ENCODE measurements at regions not wholly inside any gene's neighbourhood (a gene's known extent, or its start where the extent isn't known, plus 50 kb on each side); places are given as distances from the start of the nearest gene placed in this dataset.

- H3K27me3 Mint-ChIP-seq (ENCODE audit: low read depth) = no peaks in the 10 kb centered on the region
- H3K27ac Mint-ChIP-seq = no peak overlapping the region
- peaks cover 8% of the 10 kb centered on the region for H3K9me3 Mint-ChIP-seq
- no peaks in the 10 kb centered on the region for H3K4me1 Mint-ChIP-seq (ENCODE audit: low read depth)
- no peaks in the 10 kb centered on the region for H3K36me3 Mint-ChIP-seq (ENCODE audit: low read depth)
- no peak overlapping the region for H3K4me3 Mint-ChIP-seq
Measured at GRCh38 chr2:51734115-51734514, 702.2 kb upstream of the NRXN1 start.

- no peaks in the 10 kb centered on the region for H3K36me3 Mint-ChIP-seq (ENCODE audit: low read depth)
- H3K27me3 Mint-ChIP-seq (ENCODE audit: low read depth) = no peaks in the 10 kb centered on the region
- peaks cover 4% of the 10 kb centered on the region for H3K9me3 Mint-ChIP-seq
- H3K4me1 Mint-ChIP-seq (ENCODE audit: low read depth) = no peaks in the 10 kb centered on the region
- H3K27ac Mint-ChIP-seq = no peak overlapping the region
- H3K4me3 Mint-ChIP-seq = no peak overlapping the region
Measured at GRCh38 chr2:51723691-51724090, 691.8 kb upstream of the NRXN1 start.

GRCh38 chr2:51722311-51722710 is 690.4 kb upstream of the NRXN1 start:
- H3K27me3 Mint-ChIP-seq (ENCODE audit: low read depth) = no peaks in the 10 kb centered on the region
- H3K4me1 Mint-ChIP-seq (ENCODE audit: low read depth) = no peaks in the 10 kb centered on the region
- H3K4me3 Mint-ChIP-seq = no peak overlapping the region
- no peaks in the 10 kb centered on the region for H3K36me3 Mint-ChIP-seq (ENCODE audit: low read depth)
- no peak overlapping the region for H3K27ac Mint-ChIP-seq
- H3K9me3 Mint-ChIP-seq = peaks cover 4% of the 10 kb centered on the region

DNA sequence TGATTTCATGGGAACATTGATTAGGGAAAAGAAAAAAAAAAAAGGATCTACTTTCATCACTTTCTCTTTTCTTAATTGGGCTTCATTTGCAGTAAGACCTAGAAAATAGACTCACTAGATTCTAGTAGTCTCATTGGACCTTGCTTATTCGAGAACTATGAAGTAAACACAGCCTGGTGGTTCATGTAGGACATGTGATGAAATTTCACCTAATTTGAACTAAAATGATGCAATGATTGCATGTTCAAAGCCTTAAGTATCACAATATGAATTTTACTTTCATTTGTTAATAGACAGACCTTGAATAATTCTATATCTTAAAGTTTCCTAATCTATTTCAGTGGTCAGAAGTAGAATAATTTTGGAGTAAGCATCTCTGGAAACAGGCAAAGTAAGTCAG is 688.9 kb upstream of the NRXN1 start:
- H3K27me3 Mint-ChIP-seq (ENCODE audit: low read depth) = no peaks in the 10 kb centered on the region
- H3K36me3 Mint-ChIP-seq (ENCODE audit: low read depth) = no peaks in the 10 kb centered on the region
- H3K9me3 Mint-ChIP-seq = peaks cover 6% of the 10 kb centered on the region
- H3K27ac Mint-ChIP-seq = no peak overlapping the region
- no peaks in the 10 kb centered on the region for H3K4me1 Mint-ChIP-seq (ENCODE audit: low read depth)
- no peak overlapping the region for H3K4me3 Mint-ChIP-seq

- no peaks in the 10 kb centered on the region for H3K4me1 Mint-ChIP-seq (ENCODE audit: low read depth)
- H3K4me3 Mint-ChIP-seq = no peak overlapping the region
- H3K9me3 Mint-ChIP-seq = peaks cover 21% of the 10 kb centered on the region
- H3K27ac Mint-ChIP-seq = no peak overlapping the region
- H3K36me3 Mint-ChIP-seq (ENCODE audit: low read depth) = no peaks in the 10 kb centered on the region
- no peaks in the 10 kb centered on the region for H3K27me3 Mint-ChIP-seq (ENCODE audit: low read depth)
Measured at GRCh38 chr2:51718881-51719280, 686.9 kb upstream of the NRXN1 start.

- Mint-ChIP-seq H3K9me3 (peaks cover 27% of the 10 kb centered on the region), H3K4me1 (ENCODE audit: low read depth) (no peaks in the 10 kb centered on the region), H3K4me3 (no peak overlapping the region), H3K27me3 (ENCODE audit: low read depth) (no peaks in the 10 kb centered on the region), H3K27ac (no peak overlapping the region), H3K36me3 (ENCODE audit: low read depth) (no peaks in the 10 kb centered on the region)
Measured at GRCh38 chr2:51717312-51717711, 685.4 kb upstream of the NRXN1 start.

DNA sequence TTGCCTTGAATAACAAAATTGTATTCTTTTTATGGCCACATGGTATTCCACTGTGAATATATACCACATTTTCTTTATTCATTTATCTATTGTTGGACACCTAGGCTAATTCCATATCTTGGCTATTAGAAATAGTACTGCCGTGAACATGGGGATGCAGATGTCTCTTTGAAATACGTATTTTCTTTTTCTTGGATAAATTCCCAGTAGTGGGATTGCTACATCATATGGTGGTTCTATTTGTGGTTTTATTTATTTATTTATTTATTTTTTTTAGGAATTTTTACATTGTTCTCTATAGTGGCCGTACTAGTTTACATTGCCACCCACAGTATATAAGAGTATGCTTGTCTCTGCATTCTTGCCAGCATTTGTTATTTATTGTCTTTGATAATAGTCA is 679.8 kb upstream of the NRXN1 start:
- Mint-ChIP-seq H3K4me1 (ENCODE audit: low read depth) (no peaks in the 10 kb centered on the region), H3K9me3 (peaks cover 34% of the 10 kb centered on the region), H3K36me3 (ENCODE audit: low read depth) (no peaks in the 10 kb centered on the region), H3K27me3 (ENCODE audit: low read depth) (no peaks in the 10 kb centered on the region), H3K27ac (no peak overlapping the region), H3K4me3 (no peak overlapping the region)

- Mint-ChIP-seq H3K27ac (no peak overlapping the region), H3K4me3 (no peak overlapping the region), H3K27me3 (ENCODE audit: low read depth) (no peaks in the 10 kb centered on the region), H3K9me3 (peaks cover 31% of the 10 kb centered on the region), H3K36me3 (ENCODE audit: low read depth) (no peaks in the 10 kb centered on the region), H3K4me1 (ENCODE audit: low read depth) (no peaks in the 10 kb centered on the region)
Measured at GRCh38 chr2:51710222-51710621, 678.3 kb upstream of the NRXN1 start.

DNA sequence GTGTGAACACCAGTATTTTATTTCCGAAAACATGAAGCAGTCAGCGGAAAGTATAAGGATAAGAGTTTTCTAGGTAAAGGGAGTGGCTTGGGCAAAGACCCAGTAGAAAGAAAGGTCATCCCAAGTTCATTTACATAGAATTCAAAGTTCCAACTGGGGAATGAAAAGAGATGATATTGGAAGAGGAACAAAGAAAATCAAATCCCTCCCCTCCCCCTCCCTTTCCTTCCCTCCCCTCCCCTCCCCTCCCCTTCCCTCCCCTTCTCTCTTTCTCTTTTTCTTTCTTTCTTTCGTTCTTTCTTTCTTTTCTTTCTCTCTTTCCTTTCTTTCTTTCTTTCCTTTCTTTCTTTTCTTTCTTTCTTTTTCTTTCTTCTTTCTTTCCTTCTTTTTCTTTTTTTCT is 675.7 kb upstream of the NRXN1 start:
- Mint-ChIP-seq H3K27me3 (ENCODE audit: low read depth) (no peaks in the 10 kb centered on the region), H3K27ac (no peak overlapping the region), H3K4me1 (ENCODE audit: low read depth) (no peaks in the 10 kb centered on the region), H3K4me3 (no peak overlapping the region), H3K9me3 (peaks cover 16% of the 10 kb centered on the region), H3K36me3 (ENCODE audit: low read depth) (no peaks in the 10 kb centered on the region)

GRCh38 chr2:51706220-51706619 is 674.3 kb upstream of the NRXN1 start:
- no peaks in the 10 kb centered on the region for H3K27me3 Mint-ChIP-seq (ENCODE audit: low read depth)
- peaks cover 16% of the 10 kb centered on the region for H3K9me3 Mint-ChIP-seq
- H3K27ac Mint-ChIP-seq = no peak overlapping the region
- no peaks in the 10 kb centered on the region for H3K4me1 Mint-ChIP-seq (ENCODE audit: low read depth)
- H3K4me3 Mint-ChIP-seq = no peak overlapping the region
- no peaks in the 10 kb centered on the region for H3K36me3 Mint-ChIP-seq (ENCODE audit: low read depth)

DNA sequence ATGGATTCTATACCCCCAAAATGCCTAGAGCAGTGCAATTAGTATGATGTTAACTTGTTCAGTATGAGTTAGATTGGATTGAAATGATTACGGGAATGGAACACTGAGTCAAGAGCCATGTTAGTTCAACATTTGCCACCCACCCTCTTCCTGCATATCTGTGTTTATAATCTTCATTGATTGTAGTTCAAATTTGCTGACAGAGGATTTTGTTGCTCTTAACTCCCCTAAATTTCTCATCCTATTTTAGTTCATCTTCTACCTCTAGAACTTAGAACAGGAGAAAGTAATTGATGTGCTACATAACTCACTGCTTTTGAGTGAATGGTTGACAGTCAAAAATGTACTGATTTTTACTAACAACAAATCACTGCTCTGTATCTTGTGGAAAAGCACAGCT is 673.5 kb upstream of the NRXN1 start:
- no peaks in the 10 kb centered on the region for H3K36me3 Mint-ChIP-seq (ENCODE audit: low read depth)
- no peak overlapping the region for H3K27ac Mint-ChIP-seq
- H3K4me1 Mint-ChIP-seq (ENCODE audit: low read depth) = no peaks in the 10 kb centered on the region
- H3K27me3 Mint-ChIP-seq (ENCODE audit: low read depth) = no peaks in the 10 kb centered on the region
- peaks cover 16% of the 10 kb centered on the region for H3K9me3 Mint-ChIP-seq
- no peak overlapping the region for H3K4me3 Mint-ChIP-seq

GRCh38 chr2:51698021-51698420 is 666.1 kb upstream of the NRXN1 start:
- no peaks in the 10 kb centered on the region for H3K4me1 Mint-ChIP-seq (ENCODE audit: low read depth)
- H3K36me3 Mint-ChIP-seq (ENCODE audit: low read depth) = no peaks in the 10 kb centered on the region
- H3K9me3 Mint-ChIP-seq = no peaks in the 10 kb centered on the region
- no peaks in the 10 kb centered on the region for H3K27me3 Mint-ChIP-seq (ENCODE audit: low read depth)
- no peak overlapping the region for H3K27ac Mint-ChIP-seq
- no peak overlapping the region for H3K4me3 Mint-ChIP-seq

DNA sequence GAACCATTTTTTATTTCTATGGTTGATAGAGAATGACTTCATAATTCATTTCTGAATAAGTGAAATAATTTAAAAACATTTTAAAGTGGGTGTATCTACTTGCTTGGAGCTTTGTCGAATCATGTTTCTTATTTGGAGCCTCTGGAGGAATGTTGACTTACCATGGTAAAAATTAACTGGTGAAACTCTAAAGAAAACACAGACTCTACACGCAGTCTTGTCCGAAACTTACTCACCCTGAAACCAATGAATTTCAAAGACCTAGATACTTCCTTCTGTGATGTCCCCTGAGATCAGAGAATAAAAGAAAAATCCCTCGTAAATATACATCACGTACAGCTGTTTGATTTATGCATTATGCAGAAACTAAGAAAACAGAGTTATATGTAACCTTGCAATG is 665.2 kb upstream of the NRXN1 start:
- no peaks in the 10 kb centered on the region for H3K4me1 Mint-ChIP-seq (ENCODE audit: low read depth)
- no peak overlapping the region for H3K27ac Mint-ChIP-seq
- no peaks in the 10 kb centered on the region for H3K27me3 Mint-ChIP-seq (ENCODE audit: low read depth)
- H3K9me3 Mint-ChIP-seq = peaks cover 9% of the 10 kb centered on the region
- no peak overlapping the region for H3K4me3 Mint-ChIP-seq
- H3K36me3 Mint-ChIP-seq (ENCODE audit: low read depth) = no peaks in the 10 kb centered on the region

DNA sequence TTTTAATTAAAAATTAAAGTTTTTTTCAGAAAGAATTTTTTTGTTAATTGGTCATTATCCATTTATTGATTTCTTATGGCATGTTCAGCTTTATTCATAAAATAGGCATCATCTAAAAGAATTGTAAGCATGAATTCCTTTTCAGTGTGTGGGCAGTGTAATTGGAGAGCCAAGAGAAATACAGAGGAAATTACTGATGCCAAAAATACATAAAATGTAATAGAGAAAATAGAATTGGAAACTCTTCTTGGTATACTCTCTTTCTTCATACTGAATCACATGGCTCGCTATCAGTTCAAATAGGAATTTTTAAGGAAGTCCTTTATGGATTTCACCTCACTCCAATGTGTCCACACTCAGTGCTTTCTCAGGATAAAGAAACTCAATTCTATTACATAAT is 663.6 kb upstream of the NRXN1 start:
- Mint-ChIP-seq H3K27me3 (ENCODE audit: low read depth) (no peaks in the 10 kb centered on the region), H3K9me3 (peaks cover 9% of the 10 kb centered on the region), H3K4me3 (no peak overlapping the region)

DNA sequence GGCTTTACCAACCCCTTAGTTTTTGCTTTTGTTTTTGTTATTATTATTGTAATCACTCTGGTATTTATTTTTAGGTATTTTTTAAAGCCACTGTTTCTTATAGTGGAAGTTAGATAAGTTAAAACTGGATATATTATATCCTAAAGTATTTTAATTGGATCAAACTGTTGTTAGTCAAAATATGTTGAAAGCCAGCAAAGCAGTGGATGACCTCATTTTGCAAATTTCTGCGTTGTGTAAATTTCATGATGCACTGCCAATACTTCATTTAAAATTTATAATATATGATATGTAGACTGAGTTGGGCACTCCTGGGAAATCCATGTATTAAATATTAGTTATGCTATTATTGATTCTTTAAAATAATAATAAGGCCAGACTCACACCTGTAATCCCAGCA is 661.7 kb upstream of the NRXN1 start:
- H3K4me1 Mint-ChIP-seq (ENCODE audit: low read depth) = no peaks in the 10 kb centered on the region
- H3K4me3 Mint-ChIP-seq = no peak overlapping the region
- H3K27me3 Mint-ChIP-seq (ENCODE audit: low read depth) = no peaks in the 10 kb centered on the region
- H3K36me3 Mint-ChIP-seq (ENCODE audit: low read depth) = no peaks in the 10 kb centered on the region
- H3K9me3 Mint-ChIP-seq = peaks cover 9% of the 10 kb centered on the region
- H3K27ac Mint-ChIP-seq = no peak overlapping the region

More for the DNA sequence above, 663.6 kb upstream of the NRXN1 start:
- Mint-ChIP-seq H3K4me1 (ENCODE audit: low read depth) (no peaks in the 10 kb centered on the region), H3K27ac (no peak overlapping the region), H3K36me3 (ENCODE audit: low read depth) (no peaks in the 10 kb centered on the region)

DNA sequence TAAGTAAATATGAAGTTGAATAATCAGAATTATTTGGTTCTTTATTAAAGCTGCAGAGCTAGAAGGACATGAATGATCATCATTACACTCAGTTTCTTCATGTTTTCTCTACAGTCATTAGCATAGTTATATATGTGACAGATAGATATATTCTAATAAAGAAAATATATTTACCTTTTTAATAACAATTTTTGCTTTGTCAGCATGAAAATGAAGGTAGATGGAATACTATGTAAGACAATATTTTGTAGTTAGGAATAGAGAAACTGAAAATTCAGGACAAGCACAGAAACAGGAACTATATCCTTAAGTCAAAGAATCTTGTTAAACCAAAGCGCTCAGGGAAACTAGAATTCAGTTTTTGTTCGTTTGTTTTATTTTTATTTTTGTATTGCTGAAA is 649.9 kb upstream of the NRXN1 start:
- no peaks in the 10 kb centered on the region for H3K4me1 Mint-ChIP-seq (ENCODE audit: low read depth)
- H3K9me3 Mint-ChIP-seq = peaks cover 24% of the 10 kb centered on the region
- H3K27me3 Mint-ChIP-seq (ENCODE audit: low read depth) = no peaks in the 10 kb centered on the region

More for the DNA sequence above, 649.9 kb upstream of the NRXN1 start:
- no peak overlapping the region for H3K4me3 Mint-ChIP-seq
- H3K27ac Mint-ChIP-seq = no peak overlapping the region
- no peaks in the 10 kb centered on the region for H3K36me3 Mint-ChIP-seq (ENCODE audit: low read depth)

All from T-helper 1 cell treated with Interleukin-12 subunit alpha and Interleukin-12 subunit beta and Interleukin-4 antibody, amounts not matched to agents 30 μg/mL and 1 μg/mL, for 36 hours (primary cell).